ENCODE measurements at regions not wholly inside any gene's neighbourhood (a gene's known extent, or its start where the extent isn't known, plus 50 kb on each side); places are given as distances from the start of the nearest gene placed in this dataset.
A peak's percentile ranks its signal among the peaks of the same experiment; 100 is the strongest.
"Not testable (repeated sequence)": the region's sequence is repeated elsewhere in the genome, so short reads cannot be mapped to it uniquely, and the experiment has no call there.

- not testable (repeated sequence) for H3K36me3 ChIP-seq (ENCODE audit: control insufficient read depth, insufficient read depth, low read length); H3K4me3 ChIP-seq (ENCODE audit: low read depth, low read length); H3K4me1 ChIP-seq (ENCODE audit: control insufficient read depth, insufficient read depth, low read length); H3K27me3 ChIP-seq (ENCODE audit: control insufficient read depth, insufficient read depth, low read length); DNase-seq (ENCODE audit: low read depth in 4 of 6, low spot score in 6 of 6); H3K27ac ChIP-seq (ENCODE audit: low read depth, low read length); H3K9me3 ChIP-seq (ENCODE audit: control insufficient read depth, insufficient read depth, low read length)
- WGBS (ENCODE audit: insufficient coverage) = 100% methylated on average over 2 of the region's 3 CpGs
These were observed 74.6 kb upstream of the ROPN1 start for GRCh38 chr3:124066543-124066942.

- whole genome bisulfite sequencing (ENCODE audit: insufficient coverage) = 92% methylated on average over 2 of the region's 2 CpGs
These were observed 77.8 kb upstream of the ROPN1 start for GRCh38 chr3:124069706-124070105.

GRCh38 chr3:124075090-124075489 lies 83.2 kb upstream of the ROPN1 start:
- not testable (repeated sequence) for H3K27me3 ChIP-seq (ENCODE audit: control insufficient read depth, insufficient read depth, low read length); DNase-seq (ENCODE audit: low read depth in 4 of 6, low spot score in 6 of 6); H3K27ac ChIP-seq (ENCODE audit: low read depth, low read length); H3K4me3 ChIP-seq (ENCODE audit: low read depth, low read length); H3K9me3 ChIP-seq (ENCODE audit: control insufficient read depth, insufficient read depth, low read length); H3K36me3 ChIP-seq (ENCODE audit: control insufficient read depth, insufficient read depth, low read length)
- peaks cover 12% of the 10 kb centered on the region for H3K4me1 ChIP-seq (ENCODE audit: control insufficient read depth, insufficient read depth, low read length)
- WGBS (ENCODE audit: insufficient coverage) = no CpG with 5 or more reads among the region's 3 CpGs

More at GRCh38 chr3:124069706-124070105, 77.8 kb upstream of the ROPN1 start:
- not testable (repeated sequence) for H3K4me1 ChIP-seq (ENCODE audit: control insufficient read depth, insufficient read depth, low read length); H3K36me3 ChIP-seq (ENCODE audit: control insufficient read depth, insufficient read depth, low read length); DNase-seq (ENCODE audit: low read depth in 4 of 6, low spot score in 6 of 6); H3K27me3 ChIP-seq (ENCODE audit: control insufficient read depth, insufficient read depth, low read length); H3K9me3 ChIP-seq (ENCODE audit: control insufficient read depth, insufficient read depth, low read length); H3K27ac ChIP-seq (ENCODE audit: low read depth, low read length); H3K4me3 ChIP-seq (ENCODE audit: low read depth, low read length)

- Histone ChIP-seq H3K4me3 (ENCODE audit: low read depth, low read length) (no peak overlapping the region), H3K36me3 (ENCODE audit: control insufficient read depth, insufficient read depth, low read length) (no peaks in the 10 kb centered on the region), H3K27ac (ENCODE audit: low read depth, low read length) (no peak overlapping the region), H3K4me1 (ENCODE audit: control insufficient read depth, insufficient read depth, low read length) (peaks cover 12% of the 10 kb centered on the region), H3K27me3 (ENCODE audit: control insufficient read depth, insufficient read depth, low read length) (no peaks in the 10 kb centered on the region), H3K9me3 (ENCODE audit: control insufficient read depth, insufficient read depth, low read length) (no peaks in the 10 kb centered on the region)
- 76% methylated on average over 8 of the region's 9 CpGs for WGBS (ENCODE audit: insufficient coverage)
- DNase-seq (ENCODE audit: low read depth in 4 of 6, low spot score in 6 of 6) = no peak
These were observed 83.8 kb upstream of the ROPN1 start for GRCh38 chr3:124075753-124076152.

- no CpG with 5 or more reads among the region's 5 CpGs for WGBS (ENCODE audit: insufficient coverage)
- no peaks in the 10 kb centered on the region for H3K36me3 ChIP-seq (ENCODE audit: control insufficient read depth, insufficient read depth, low read length)
- H3K27ac ChIP-seq (ENCODE audit: low read depth, low read length) = no peak overlapping the region
These were observed 84.3 kb upstream of the ROPN1 start for GRCh38 chr3:124076235-124076634.

GRCh38 chr3:124078953-124079911 lies 87.3 kb upstream of the ROPN1 start:
- peak in 2 of 6 donors; percentile 62 to 74 for DNase-seq (ENCODE audit: low read depth in 4 of 6, low spot score in 6 of 6)
- 59% methylated on average over 3 of the region's 4 CpGs for WGBS (ENCODE audit: insufficient coverage)
- Histone ChIP-seq H3K4me1 (ENCODE audit: control insufficient read depth, insufficient read depth, low read length) (peaks cover 17% of the 10 kb centered on the region), H3K36me3 (ENCODE audit: control insufficient read depth, insufficient read depth, low read length) (no peaks in the 10 kb centered on the region), H3K27ac (ENCODE audit: low read depth, low read length) (no peak overlapping the region), H3K4me3 (ENCODE audit: low read depth, low read length) (no peak overlapping the region), H3K9me3 (ENCODE audit: control insufficient read depth, insufficient read depth, low read length) (no peaks in the 10 kb centered on the region), H3K27me3 (ENCODE audit: control insufficient read depth, insufficient read depth, low read length) (no peaks in the 10 kb centered on the region)

More at GRCh38 chr3:124076235-124076634, 84.3 kb upstream of the ROPN1 start:
- H3K4me1 ChIP-seq (ENCODE audit: control insufficient read depth, insufficient read depth, low read length) = peaks cover 12% of the 10 kb centered on the region
- H3K9me3 ChIP-seq (ENCODE audit: control insufficient read depth, insufficient read depth, low read length) = no peaks in the 10 kb centered on the region
- DNase-seq (ENCODE audit: low read depth in 4 of 6, low spot score in 6 of 6) = no peak
- no peak overlapping the region for H3K4me3 ChIP-seq (ENCODE audit: low read depth, low read length)
- H3K27me3 ChIP-seq (ENCODE audit: control insufficient read depth, insufficient read depth, low read length) = no peaks in the 10 kb centered on the region

- no peak for DNase-seq (ENCODE audit: low read depth in 4 of 6, low spot score in 6 of 6)
- Histone ChIP-seq H3K36me3 (ENCODE audit: control insufficient read depth, insufficient read depth, low read length) (no peaks in the 10 kb centered on the region), H3K9me3 (ENCODE audit: control insufficient read depth, insufficient read depth, low read length) (no peaks in the 10 kb centered on the region), H3K27me3 (ENCODE audit: control insufficient read depth, insufficient read depth, low read length) (no peaks in the 10 kb centered on the region), H3K4me3 (ENCODE audit: low read depth, low read length) (no peak overlapping the region), H3K4me1 (ENCODE audit: control insufficient read depth, insufficient read depth, low read length) (peaks cover 18% of the 10 kb centered on the region), H3K27ac (ENCODE audit: low read depth, low read length) (no peak overlapping the region)
- whole genome bisulfite sequencing (ENCODE audit: insufficient coverage) = no CpG with 5 or more reads among the region's 2 CpGs
These were observed 88.0 kb upstream of the ROPN1 start for GRCh38 chr3:124079912-124080276.

GRCh38 chr3:124082343-124082742 lies 90.4 kb upstream of the ROPN1 start:
- no peak overlapping the region for H3K27ac ChIP-seq (ENCODE audit: low read depth, low read length)
- H3K4me3 ChIP-seq (ENCODE audit: low read depth, low read length) = no peak overlapping the region
- peaks cover 6% of the 10 kb centered on the region for H3K4me1 ChIP-seq (ENCODE audit: control insufficient read depth, insufficient read depth, low read length)
- H3K36me3 ChIP-seq (ENCODE audit: control insufficient read depth, insufficient read depth, low read length) = no peaks in the 10 kb centered on the region
- no peaks in the 10 kb centered on the region for H3K9me3 ChIP-seq (ENCODE audit: control insufficient read depth, insufficient read depth, low read length)
- no peak for DNase-seq (ENCODE audit: low read depth in 4 of 6, low spot score in 6 of 6)
- H3K27me3 ChIP-seq (ENCODE audit: control insufficient read depth, insufficient read depth, low read length) = no peaks in the 10 kb centered on the region
- 83% methylated on average over 1 of the region's 2 CpGs for WGBS (ENCODE audit: insufficient coverage)

- Histone ChIP-seq H3K27ac (ENCODE audit: low read depth, low read length) (peak overlapping the region; percentile 19), H3K36me3 (ENCODE audit: control insufficient read depth, insufficient read depth, low read length) (no peaks in the 10 kb centered on the region), H3K4me3 (ENCODE audit: low read depth, low read length) (no peak overlapping the region), H3K27me3 (ENCODE audit: control insufficient read depth, insufficient read depth, low read length) (no peaks in the 10 kb centered on the region), H3K4me1 (ENCODE audit: control insufficient read depth, insufficient read depth, low read length) (peaks cover 6% of the 10 kb centered on the region), H3K9me3 (ENCODE audit: control insufficient read depth, insufficient read depth, low read length) (no peaks in the 10 kb centered on the region)
- DNase-seq (ENCODE audit: low read depth in 4 of 6, low spot score in 6 of 6) = peak in 2 of 6 donors; percentile 30 to 32
- WGBS (ENCODE audit: insufficient coverage) = 45% methylated on average over 4 of the region's 7 CpGs
These were observed 92.3 kb upstream of the ROPN1 start for GRCh38 chr3:124084022-124084881.
